ENCODE measurements at regions not wholly inside any gene's neighbourhood (a gene's known extent, or its start where the extent isn't known, plus 50 kb on each side); places are given as distances from the start of the nearest gene placed in this dataset.

- no peak for TF ChIP-seq EZH2phosphoT487 (IDR thresholded peaks at IDR 0.05; ENCODE audit: borderline replicate concordance, low read length)
- TF ChIP-seq, protein P1, sequence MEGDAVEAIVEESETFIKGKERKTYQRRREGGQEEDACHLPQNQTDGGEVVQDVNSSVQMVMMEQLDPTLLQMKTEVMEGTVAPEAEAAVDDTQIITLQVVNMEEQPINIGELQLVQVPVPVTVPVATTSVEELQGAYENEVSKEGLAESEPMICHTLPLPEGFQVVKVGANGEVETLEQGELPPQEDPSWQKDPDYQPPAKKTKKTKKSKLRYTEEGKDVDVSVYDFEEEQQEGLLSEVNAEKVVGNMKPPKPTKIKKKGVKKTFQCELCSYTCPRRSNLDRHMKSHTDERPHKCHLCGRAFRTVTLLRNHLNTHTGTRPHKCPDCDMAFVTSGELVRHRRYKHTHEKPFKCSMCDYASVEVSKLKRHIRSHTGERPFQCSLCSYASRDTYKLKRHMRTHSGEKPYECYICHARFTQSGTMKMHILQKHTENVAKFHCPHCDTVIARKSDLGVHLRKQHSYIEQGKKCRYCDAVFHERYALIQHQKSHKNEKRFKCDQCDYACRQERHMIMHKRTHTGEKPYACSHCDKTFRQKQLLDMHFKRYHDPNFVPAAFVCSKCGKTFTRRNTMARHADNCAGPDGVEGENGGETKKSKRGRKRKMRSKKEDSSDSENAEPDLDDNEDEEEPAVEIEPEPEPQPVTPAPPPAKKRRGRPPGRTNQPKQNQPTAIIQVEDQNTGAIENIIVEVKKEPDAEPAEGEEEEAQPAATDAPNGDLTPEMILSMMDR (IDR thresholded peaks at IDR 0.05; ENCODE audit: low read depth, low read length, poor library complexity, severe bottlenecking): no peak
Measured at GRCh38 chr7:32218741-32219288, 148.6 kb upstream of the PDE1C start.

Data from DOHH2 (cell line).